HuH-7 (cell line): ENCODE measurements at regions not wholly inside any gene's neighbourhood (a gene's known extent, or its start where the extent isn't known, plus 50 kb on each side); places are given as distances from the start of the nearest gene placed in this dataset.
A peak's percentile ranks its signal among the peaks of the same experiment; 100 is the strongest.

Experiments
- DNase-seq: peaks from one replicate; pipeline ENCODE4 v3.0.0; 2011; ENCODE audit warnings: low spot score

- no peak for DNase-seq
Measured at GRCh38 chr20:22315073-22315472, 269.3 kb downstream of the FOXA2 start.

GRCh38 chr20:22312744-22313346, 271.5 kb downstream of the FOXA2 start:
- DNase-seq, result peak; percentile 26

DNA sequence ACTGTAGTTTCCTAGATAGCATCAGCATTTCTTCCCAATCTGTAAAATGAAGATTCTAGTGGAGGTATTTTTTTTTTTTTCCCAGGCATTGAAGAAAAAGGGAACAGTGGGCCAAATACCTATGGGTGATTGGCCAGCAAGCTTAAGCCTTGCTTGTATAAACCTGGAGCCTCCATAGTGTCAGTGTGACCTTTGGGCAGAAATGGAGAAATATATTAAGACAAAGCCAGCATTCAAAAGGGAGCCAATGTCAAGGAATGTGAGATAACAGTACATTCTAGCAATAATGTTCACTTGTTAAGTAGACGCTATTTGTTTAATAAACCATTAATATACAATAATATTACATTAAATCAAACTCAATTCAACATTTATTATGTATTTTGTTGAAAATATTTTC, 275.4 kb downstream of the FOXA2 start:
- no peak for DNase-seq

GRCh38 chr20:22307409-22307808, 277.0 kb downstream of the FOXA2 start:
- no peak for DNase-seq

GRCh38 chr20:22305381-22305780, 279.0 kb downstream of the FOXA2 start:
- no peak for DNase-seq

GRCh38 chr20:22303523-22303922, 280.8 kb downstream of the FOXA2 start:
- peak; percentile 63 for DNase-seq

- no peak for DNase-seq
Measured at GRCh38 chr20:22302039-22302438, 282.3 kb downstream of the FOXA2 start.

- DNase-seq, result no peak
Measured at GRCh38 chr20:22293886-22294285, 290.5 kb downstream of the FOXA2 start.

DNA sequence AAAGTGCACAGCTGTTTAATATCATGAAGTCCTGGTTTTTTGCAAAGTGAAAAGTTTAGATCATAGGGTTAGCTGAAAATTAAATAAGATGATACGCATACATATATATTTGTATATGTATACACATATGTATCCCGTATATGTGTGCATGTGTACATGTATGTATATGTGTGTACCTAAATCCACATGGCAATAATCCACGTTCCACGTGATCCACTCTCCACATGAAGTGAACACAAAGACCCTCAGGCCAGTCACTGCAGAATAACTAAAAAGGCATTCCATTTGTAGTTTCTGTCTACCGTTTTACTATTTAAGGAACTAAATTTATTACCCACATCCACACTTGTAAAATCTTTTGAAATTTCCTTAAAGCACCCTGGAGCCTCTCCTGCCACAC, 294.9 kb downstream of the FOXA2 start:
- DNase-seq, result no peak

DNA sequence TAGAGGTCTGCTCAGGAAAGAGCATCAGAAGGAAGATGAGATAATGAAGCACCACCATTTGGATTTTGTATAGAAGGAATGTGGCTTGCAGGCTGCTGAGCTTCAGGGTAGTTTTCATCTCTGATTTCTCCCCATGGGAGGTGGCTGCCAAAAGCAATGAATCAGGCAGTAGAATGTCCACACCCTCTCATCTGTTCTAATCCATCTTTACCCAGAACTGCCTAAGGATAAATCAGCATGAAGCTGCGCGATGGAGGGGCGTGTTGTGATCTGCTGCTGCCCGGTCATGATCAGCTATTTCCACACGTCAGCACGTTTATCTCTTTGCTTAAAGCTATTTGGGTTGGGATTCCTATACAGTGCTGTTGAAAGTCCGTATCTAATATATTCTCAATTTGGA, 295.4 kb downstream of the FOXA2 start:
- no peak for DNase-seq

DNA sequence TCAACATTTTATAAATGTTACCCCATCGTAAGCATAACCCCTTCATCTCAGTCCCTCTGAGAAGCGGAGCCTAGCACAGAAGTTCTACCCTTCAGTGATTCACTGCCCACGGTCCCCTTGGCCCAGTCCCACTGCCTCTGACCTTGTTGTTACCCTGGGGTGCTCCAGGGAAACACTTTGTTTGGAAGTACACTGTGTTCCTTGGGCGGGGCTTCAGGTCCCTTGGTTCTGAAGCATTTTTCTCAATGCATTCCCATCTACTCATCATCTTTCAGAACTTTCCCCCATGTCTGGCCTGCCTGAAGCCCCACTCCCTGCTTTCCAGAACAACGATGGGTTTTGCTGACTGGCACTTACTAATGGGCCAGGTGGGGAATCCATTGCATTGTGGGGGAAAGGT, 296.2 kb downstream of the FOXA2 start:
- no peak for DNase-seq

DNA sequence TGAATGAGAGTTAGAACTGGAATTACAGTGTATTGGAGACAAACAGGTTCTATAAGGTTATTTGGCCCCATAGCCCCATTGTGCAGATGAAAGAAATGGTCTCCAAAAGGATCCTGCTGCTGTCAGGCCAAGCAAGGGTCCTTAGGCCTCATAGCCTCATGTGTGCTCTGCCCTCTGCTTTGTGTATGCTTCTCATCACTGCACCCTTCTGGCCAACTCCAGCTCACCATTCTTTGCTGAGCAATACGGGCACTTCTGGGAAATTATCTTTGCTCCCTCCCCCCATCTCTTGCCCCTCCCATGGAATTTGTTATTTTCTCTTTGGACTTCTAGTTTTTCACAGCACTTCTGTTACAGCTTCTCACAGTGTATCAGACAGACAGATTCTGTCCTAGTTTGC, 298.8 kb downstream of the FOXA2 start:
- no peak for DNase-seq

DNA sequence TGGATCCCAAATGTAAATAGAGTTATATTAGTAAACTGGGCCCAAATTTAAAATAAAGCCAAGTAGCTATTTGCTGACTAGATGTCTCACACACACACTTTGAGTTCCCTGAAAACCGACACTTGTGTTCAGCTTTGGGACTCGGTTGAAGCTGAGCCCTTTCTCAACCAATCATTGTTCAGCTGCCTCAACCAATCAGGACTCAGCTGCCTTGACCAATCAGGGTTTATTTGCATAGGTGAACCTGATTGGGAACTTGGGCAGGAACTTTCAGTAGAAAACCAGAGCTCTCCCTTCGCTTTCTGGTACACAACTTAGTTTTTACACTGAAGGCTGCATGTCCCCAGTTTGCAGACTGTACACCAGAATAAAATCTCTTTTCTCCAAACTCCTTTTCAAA, 301.7 kb downstream of the FOXA2 start:
- no peak for DNase-seq

DNA sequence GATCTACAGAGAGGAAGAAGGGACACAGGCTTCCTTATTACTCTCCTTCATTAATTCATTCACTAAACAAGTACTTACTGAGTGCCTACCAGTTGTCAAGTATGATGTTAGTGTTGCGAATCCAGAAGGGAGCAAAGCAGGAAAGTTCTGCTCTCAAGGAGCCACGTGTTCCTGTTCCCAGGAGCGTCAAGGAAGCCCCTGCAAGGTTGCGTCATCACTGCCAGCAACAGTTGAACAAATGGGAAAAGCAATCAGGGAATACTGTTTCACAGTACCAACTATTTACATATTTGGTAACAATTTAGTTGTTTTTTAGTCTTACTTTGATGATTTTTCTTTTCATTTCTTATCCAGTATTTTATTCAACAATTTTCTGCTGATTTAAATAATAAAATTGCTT, 310.0 kb downstream of the FOXA2 start:
- no peak for DNase-seq

DNA sequence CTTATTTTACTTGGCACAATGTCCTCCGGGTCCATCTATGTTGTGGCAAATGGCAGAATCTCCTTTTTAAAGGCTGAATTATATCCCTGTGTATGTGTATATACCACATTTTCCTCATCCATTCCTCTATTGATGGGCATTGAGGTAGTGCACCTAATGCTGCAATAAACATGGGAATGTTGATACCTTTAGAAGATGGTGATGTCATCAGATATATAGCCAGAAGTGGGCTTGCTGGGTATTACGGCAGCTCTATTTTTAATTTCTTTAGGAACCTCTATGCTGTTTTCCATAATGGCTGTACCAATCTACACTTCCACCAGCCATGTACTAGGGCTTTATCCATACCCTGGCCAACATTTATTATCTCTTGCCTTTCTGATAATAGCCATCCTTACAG, 315.7 kb downstream of the FOXA2 start:
- DNase-seq, result no peak

- no peak for DNase-seq
Measured at GRCh38 chr20:22264917-22265316, 319.5 kb downstream of the FOXA2 start.

DNA sequence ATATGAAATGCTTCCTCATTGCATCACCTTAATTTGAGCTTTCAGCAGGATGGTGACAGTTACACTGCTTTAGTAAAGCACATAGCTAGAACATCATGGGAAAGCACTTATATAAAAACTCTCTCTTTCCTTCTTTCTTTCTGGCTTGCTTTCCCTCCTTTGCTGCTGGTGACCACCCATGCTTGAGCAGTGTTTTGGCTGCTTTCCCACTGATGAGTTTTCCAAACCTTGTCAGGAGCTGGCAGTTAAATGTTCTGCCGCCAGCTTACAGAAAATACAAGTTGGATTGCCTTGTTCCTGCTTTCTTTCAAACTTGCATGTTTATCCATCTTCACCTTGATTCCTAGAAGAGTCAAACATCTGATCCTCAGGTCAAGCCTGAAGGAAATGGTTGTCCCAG, 323.9 kb downstream of the FOXA2 start:
- DNase-seq, result no peak

GRCh38 chr20:22257912-22258311, 326.5 kb downstream of the FOXA2 start:
- DNase-seq, result no peak

DNA sequence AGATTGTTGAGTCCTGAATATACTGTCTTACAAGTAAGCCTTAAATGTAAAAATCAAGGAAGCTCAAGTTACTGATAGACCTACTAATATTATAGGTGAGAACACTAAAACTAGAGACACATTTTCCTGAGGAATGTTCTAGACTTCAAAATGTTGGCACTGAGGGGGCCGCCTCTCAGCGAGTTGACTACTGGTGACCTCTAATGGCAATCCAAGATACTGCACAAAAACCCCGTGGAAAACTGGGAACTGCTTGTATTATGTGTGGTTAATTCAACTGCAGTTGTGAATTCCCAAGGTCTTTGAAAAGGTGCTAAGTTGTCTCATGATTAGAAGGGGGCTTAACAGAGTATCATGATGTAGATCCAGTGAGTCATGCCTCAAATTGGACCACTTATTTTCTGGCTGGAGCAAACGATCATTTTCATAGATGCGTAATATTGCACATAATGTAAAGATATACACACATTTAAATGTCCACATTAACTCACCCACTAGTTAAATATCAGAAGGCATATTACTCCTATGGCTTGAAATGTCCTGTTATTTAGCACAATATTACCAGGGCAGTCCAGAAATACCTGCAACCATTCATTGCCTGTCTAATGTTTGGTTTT, 336.2 kb downstream of the FOXA2 start:
- DNase-seq, result peak; percentile 30

DNA sequence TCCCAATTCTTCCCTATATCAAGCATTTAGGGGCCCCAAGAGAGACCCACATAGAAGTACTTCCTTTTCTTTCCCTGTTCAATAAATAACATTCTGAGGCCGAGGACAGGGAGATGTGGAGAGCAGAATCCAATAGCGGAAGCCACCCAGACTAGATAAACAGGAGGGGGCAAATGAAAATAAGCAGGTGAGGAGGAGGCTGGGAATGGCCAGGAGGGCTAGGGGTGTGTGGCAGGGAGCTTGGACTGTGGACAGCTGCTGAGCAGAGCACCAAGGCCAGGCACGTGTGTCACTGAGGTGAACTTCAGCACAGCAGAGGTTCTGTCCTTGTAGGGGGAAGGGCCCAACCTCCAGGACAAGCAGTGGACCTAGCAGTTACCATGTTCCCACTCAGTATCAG, 339.2 kb downstream of the FOXA2 start:
- no peak for DNase-seq

- DNase-seq, result no peak
Measured at GRCh38 chr20:22243067-22243466, 341.3 kb downstream of the FOXA2 start.

DNA sequence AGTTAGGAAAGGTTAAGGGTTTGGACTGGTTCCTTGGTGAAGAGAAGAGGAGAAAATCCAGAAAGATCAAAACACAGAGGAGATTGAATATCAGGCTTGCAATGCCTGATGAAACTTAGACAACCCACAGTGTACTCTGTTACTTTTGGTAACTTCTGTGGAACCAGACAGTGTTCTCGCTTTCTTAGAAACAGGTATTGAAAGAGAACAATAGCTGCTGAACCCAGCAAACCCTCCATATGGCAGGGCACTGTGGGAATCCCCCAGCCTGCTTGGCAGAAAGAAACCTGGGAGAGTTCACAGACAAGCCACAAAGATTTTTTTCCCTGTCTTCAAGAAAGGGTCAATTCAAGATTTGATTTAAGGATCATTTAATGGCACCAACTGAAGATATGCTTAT, 342.8 kb downstream of the FOXA2 start:
- no peak for DNase-seq

- DNase-seq, result no peak
Measured at GRCh38 chr20:22232923-22233322, 351.4 kb downstream of the FOXA2 start.

- no peak for DNase-seq
Measured at GRCh38 chr20:22232473-22232872, 351.9 kb downstream of the FOXA2 start.
